Fibroblast of the aortic adventitia (primary cell): ENCODE measurements at regions not wholly inside any gene's neighbourhood (a gene's known extent, or its start where the extent isn't known, plus 50 kb on each side); places are given as distances from the start of the nearest gene placed in this dataset.

Experiments
- DNase-seq: peaks from one replicate; pipeline ENCODE4 v3.0.0-alpha.2; 2010; ENCODE audit warnings: low read depth
- H3K4me3 ChIP-seq: 2 replicates; pipeline ENCODE4 v1.5.1; 2011; ENCODE audit warnings: low read depth, mild to moderate bottlenecking, control low read depth, low read length, moderate library complexity
- TF ChIP-seq, protein P1 (sequence below): IDR thresholded peaks from 2 replicates; pipeline ENCODE4 v1.5.1; 2011; ENCODE audit warnings: mild to moderate bottlenecking, low read length, control low read depth, inconsistent platforms; ENCODE audit not compliant: insufficient read depth

GRCh38 chr5:159567461-159567860 is 237.2 kb upstream of the IL12B start:
- TF ChIP-seq, protein P1, sequence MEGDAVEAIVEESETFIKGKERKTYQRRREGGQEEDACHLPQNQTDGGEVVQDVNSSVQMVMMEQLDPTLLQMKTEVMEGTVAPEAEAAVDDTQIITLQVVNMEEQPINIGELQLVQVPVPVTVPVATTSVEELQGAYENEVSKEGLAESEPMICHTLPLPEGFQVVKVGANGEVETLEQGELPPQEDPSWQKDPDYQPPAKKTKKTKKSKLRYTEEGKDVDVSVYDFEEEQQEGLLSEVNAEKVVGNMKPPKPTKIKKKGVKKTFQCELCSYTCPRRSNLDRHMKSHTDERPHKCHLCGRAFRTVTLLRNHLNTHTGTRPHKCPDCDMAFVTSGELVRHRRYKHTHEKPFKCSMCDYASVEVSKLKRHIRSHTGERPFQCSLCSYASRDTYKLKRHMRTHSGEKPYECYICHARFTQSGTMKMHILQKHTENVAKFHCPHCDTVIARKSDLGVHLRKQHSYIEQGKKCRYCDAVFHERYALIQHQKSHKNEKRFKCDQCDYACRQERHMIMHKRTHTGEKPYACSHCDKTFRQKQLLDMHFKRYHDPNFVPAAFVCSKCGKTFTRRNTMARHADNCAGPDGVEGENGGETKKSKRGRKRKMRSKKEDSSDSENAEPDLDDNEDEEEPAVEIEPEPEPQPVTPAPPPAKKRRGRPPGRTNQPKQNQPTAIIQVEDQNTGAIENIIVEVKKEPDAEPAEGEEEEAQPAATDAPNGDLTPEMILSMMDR = no peak
- no peak for DNase-seq
- H3K4me3 ChIP-seq = no peak overlapping the region

DNA sequence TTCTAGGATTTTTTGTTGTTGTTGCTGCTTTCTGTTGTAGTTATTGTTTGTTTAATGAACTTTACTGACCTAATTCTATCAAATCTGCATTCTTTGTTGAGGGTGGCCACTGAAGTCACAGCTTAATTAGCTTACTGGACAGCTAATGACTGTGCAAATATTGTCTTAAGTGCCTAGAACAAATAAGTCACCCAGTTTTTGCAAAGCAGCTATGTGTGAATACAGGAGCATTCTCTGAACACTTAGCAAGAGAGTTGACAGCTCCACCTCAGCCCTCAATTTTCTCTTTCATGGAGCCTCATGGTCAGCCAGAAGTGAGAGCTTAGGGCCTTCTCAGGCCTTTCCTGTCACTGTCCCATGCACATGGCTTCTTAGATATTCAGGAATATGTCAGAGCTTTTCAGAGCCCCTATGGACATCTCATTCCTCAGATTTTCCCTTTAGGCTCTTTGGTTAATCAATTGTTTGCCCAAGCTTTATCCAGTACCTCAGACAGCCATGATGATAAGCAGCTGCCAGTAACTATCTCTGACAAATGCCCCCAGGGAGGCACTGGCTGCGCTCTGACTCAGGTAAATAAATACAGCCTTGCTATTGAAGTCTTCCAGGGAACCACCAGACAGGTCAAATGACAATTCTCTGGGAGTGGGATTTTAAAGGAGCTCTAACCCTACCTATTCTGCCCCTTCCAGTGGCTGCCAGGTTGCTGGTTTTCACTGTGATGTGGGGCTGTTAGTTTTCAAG is 241.4 kb upstream of the IL12B start:
- no peak overlapping the region for H3K4me3 ChIP-seq
- no peak for DNase-seq
- TF ChIP-seq, protein P1 = no peak

DNA sequence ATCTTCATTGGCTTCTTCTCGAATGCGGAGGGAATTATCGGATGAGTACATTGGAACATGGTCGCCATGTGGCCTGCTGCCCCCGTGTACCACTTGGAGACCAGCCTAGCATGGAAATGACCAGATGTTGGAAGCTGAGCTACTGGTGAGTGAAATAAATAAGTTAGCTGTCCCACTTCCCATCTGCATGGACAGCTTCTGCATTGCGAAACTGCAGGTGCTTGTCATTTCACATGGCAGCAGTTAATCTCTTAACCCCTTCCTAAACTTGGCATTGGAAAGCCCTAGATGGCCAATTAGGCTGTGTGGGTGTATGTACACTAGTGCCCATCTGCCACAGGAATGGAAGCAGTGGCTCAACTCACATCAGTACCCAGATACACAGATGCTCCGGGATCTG is 246.6 kb upstream of the IL12B start:
- H3K4me3 ChIP-seq = no peak overlapping the region
- DNase-seq = no peak
- TF ChIP-seq, protein P1 = no peak

- peak; percentile 76 for DNase-seq
- no peak overlapping the region for H3K4me3 ChIP-seq
- TF ChIP-seq, protein P1 = peak; percentile 12
Measured at GRCh38 chr5:159581502-159582249, 251.4 kb upstream of the IL12B start.

- no peak for DNase-seq
Measured at GRCh38 chr5:159582756-159583541, 252.7 kb upstream of the IL12B start.

GRCh38 chr5:159586921-159587320 is 256.6 kb upstream of the IL12B start:
- TF ChIP-seq, protein P1 = no peak
- H3K4me3 ChIP-seq = no peak overlapping the region
- no peak for DNase-seq

More at GRCh38 chr5:159582756-159583541, 252.7 kb upstream of the IL12B start:
- H3K4me3 ChIP-seq = no peak overlapping the region
- TF ChIP-seq, protein P1 = no peak
